ENCODE measurements at regions not wholly inside any gene's neighbourhood (a gene's known extent, or its start where the extent isn't known, plus 50 kb on each side); places are given as distances from the start of the nearest gene placed in this dataset.

- ATAC-seq, result no peak
- H3K36me3 ChIP-seq, result no peaks in the 10 kb centered on the region
- no peak overlapping the region for H3K4me3 ChIP-seq
- WGBS, 4 donors, result 61 to 65% (median 62%) methylated on average over 2 of the region's 2 CpGs
- TF ChIP-seq CTCF (IDR thresholded peaks at IDR 0.05) (no peak), POLR2A (IDR thresholded peaks at IDR 0.05) (no peak)
- intact Hi-C loops (cut with DNase I), result no loop called here
- peaks cover 0 to 27% (median 12%) of the 10 kb centered on the region in 12 donors for H3K9me3 ChIP-seq
- no peaks in the 10 kb centered on the region for H3K27me3 ChIP-seq
- DNase-seq, result no peak
- no peaks in the 10 kb centered on the region for H3K4me1 ChIP-seq
- H3K27ac ChIP-seq, result no peak overlapping the region
Measured at GRCh38 chr22:22982616-22983015, 87.7 kb upstream of the GNAZ start.

GRCh38 chr22:22983123-22983522 is 87.2 kb upstream of the GNAZ start:
- peaks cover 0 to 27% (median 12%) of the 10 kb centered on the region in 12 donors for H3K9me3 ChIP-seq
- ATAC-seq, result no peak
- H3K27me3 ChIP-seq, result no peaks in the 10 kb centered on the region
- no peak overlapping the region for H3K27ac ChIP-seq
- H3K4me1 ChIP-seq, result no peaks in the 10 kb centered on the region
- no peak overlapping the region for H3K4me3 ChIP-seq
- TF ChIP-seq POLR2A (IDR thresholded peaks at IDR 0.05), result no peak
- TF ChIP-seq CTCF (IDR thresholded peaks at IDR 0.05), result no peak
- no peaks in the 10 kb centered on the region for H3K36me3 ChIP-seq
- intact Hi-C loops (cut with DNase I), result no loop called here
- DNase-seq, result no peak
- WGBS, 4 donors, result 75 to 80% (median 78%) methylated on average over 2 of the region's 2 CpGs

GRCh38 chr22:22983816-22984215 is 86.5 kb upstream of the GNAZ start:
- TF ChIP-seq POLR2A (IDR thresholded peaks at IDR 0.05) (no peak), CTCF (IDR thresholded peaks at IDR 0.05) (no peak)
- no peak for ATAC-seq
- 0 to 50% (median 4%) methylated on average over 1 of the region's 1 CpG for WGBS, 4 donors
- H3K27me3 ChIP-seq, result no peaks in the 10 kb centered on the region
- intact Hi-C loops (cut with DNase I), result no loop called here
- H3K9me3 ChIP-seq, result peaks cover 0 to 23% (median 11%) of the 10 kb centered on the region in 12 donors
- H3K27ac ChIP-seq, result no peak overlapping the region
- H3K36me3 ChIP-seq, result no peaks in the 10 kb centered on the region
- no peak overlapping the region for H3K4me3 ChIP-seq
- DNase-seq, result no peak
- no peaks in the 10 kb centered on the region for H3K4me1 ChIP-seq

GRCh38 chr22:22984967-22985366 is 85.4 kb upstream of the GNAZ start:
- ATAC-seq, result no peak

More at GRCh38 chr22:22984967-22985366, 85.4 kb upstream of the GNAZ start:
- DNase-seq, result no peak
- H3K27me3 ChIP-seq, result peaks cover 0 to 4% (median 0%) of the 10 kb centered on the region in 9 donors
- H3K4me3 ChIP-seq, result no peak overlapping the region
- intact Hi-C loops (cut with DNase I), result no loop called here
- 88 to 93% (median 92%) methylated on average over 2 of the region's 2 CpGs for WGBS, 4 donors
- no peaks in the 10 kb centered on the region for H3K36me3 ChIP-seq
- TF ChIP-seq POLR2A (IDR thresholded peaks at IDR 0.05) (no peak), CTCF (IDR thresholded peaks at IDR 0.05) (no peak)
- no peak overlapping the region for H3K27ac ChIP-seq
- H3K4me1 ChIP-seq, result no peaks in the 10 kb centered on the region
- H3K9me3 ChIP-seq, result peaks cover 0 to 12% (median 2%) of the 10 kb centered on the region in 12 donors
